ENCODE measurements at regions not wholly inside any gene's neighbourhood (a gene's known extent, or its start where the extent isn't known, plus 50 kb on each side); places are given as distances from the start of the nearest gene placed in this dataset.

GRCh38 chr2:147100406-147101035 is 744.3 kb upstream of the ACVR2A start:
- DNase-seq, result no peak

DNA sequence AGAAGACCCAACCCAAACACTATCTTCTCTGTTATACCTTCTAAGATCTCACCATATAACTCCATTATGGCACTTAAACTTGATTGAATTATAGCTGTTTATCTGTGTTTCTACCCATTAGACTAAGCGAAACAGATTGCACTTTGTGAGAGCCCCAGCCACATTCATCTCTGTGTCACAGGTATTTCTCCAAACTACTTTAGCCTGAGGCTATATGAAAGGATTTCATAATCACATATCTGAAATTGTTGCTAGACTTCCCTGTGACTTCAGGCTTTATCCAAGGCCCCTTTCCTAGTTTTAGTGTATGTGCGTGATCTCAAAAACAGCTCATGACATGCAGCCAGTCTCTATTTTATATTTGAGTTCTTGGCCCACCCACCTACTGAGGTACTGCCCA is 745.0 kb upstream of the ACVR2A start:
- DNase-seq, result no peak

DNA sequence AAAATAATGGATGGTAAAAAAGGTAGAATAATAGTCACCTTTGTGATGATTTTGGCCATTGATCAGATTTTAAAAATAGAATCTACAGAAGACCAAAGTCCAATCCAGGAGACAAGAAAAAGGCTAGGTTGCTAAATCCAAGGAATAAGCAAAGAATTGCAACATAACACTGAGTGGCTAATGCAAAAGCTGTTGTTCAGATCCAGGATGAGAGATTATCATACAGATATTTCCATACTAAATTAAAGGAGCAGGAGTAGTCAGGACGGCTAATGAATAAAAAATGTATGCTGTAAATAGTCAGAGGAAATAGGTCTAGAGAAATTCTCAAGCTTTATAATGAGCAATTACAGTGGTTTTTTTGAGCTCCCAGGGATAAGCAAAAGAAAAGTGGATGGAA is 745.9 kb upstream of the ACVR2A start:
- DNase-seq, result no peak

GRCh38 chr2:147097747-147098146 is 747.1 kb upstream of the ACVR2A start:
- no peak for DNase-seq

DNA sequence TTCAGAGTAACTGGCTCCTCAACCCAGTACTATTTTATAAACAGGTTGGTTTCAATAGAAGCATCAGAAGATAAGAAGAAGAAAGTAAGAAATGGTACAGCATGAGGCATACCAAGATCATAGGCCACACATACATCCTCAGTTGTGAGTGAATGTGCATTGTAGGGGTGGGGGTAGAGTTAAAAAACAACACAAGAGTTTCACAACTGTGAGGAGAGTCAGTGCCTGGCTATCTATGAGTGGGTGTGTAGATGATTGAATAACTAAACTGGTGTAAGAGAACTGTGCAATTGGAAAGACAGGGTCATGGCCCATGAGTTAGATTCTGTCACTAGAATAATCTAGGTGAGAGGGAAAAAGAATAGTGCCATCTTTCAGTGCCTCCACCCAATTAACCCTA is 748.2 kb upstream of the ACVR2A start:
- DNase-seq, result no peak

DNA sequence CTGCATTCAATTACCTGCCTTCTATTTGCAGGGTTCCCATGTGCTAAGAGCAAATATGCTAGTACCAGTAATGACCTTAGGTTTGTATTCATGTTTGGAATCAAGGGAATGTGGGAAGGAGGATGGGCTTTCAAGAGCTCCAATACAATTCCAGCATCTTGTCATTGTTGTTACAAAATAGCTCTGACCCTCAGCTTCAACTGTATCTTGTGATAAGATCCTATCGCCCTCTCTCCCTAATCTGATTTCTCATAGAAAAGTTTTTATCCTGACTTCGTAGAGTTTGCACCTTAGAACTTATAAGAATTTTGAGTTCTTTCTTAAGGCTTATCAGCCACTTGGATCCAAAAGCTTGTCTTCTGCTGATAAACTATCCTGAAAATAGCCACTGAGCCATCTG is 749.5 kb upstream of the ACVR2A start:
- DNase-seq, result no peak

DNA sequence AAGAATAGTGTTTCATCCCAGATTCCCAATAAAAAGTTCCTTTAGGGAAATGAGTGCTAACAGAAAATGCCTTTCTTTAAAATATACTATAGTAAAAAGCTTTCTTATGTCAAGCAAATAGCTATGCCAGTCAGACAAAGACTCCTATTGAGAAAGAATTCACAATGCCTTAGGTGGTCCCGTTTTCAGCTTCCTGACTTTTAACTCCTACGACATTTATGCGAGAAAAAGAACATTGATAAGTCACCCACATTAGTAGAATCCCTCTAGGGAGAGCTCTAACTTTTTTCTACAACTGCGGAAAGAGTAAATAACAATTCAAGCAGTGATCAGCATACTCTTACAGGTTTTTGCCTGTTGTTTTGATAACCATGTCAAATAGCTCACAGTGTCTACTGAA is 750.8 kb upstream of the ACVR2A start:
- no peak for DNase-seq

DNA sequence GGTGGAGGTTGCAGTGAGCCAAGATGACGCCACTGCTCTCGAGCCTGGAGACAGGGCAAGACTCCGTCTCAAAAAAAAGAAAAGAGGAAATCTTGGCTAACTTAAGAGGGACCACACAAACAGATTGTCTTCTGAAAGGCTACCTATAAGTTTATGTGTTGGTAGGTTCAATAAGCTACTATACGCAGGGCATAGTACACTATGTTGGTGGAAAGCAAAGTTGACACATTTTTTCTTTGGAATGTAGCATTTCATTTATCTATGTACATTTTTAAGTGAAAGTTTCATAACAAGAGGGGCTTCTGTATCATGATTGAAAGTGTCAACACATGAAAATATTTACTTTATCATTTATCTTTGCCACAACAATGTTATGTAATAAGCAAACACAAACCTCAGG is 752.6 kb upstream of the ACVR2A start:
- no peak for DNase-seq

GRCh38 chr2:147091448-147091847 is 753.4 kb upstream of the ACVR2A start:
- DNase-seq, result no peak

DNA sequence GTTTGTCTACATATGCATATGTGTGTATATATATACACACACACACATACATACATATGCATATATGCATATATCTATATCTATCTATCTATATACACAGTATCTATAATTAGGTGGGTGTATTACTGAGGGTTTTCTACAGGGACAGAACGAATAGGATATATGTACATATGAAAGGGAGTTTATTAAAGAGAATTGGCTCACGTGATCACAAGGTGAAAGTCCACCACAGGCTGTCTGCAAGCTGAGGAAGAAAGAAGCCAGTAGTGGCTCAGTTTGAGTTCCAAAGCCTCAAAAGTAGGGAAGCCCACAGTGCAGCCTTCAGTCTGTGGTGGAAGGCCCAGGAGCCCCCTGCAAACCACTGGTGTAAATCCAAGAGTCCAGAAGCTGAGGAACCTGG is 756.0 kb upstream of the ACVR2A start:
- DNase-seq, result no peak

GRCh38 chr2:147086715-147087114 is 758.1 kb upstream of the ACVR2A start:
- no peak for DNase-seq

GRCh38 chr2:147083664-147084063 is 761.2 kb upstream of the ACVR2A start:
- DNase-seq, result no peak

DNA sequence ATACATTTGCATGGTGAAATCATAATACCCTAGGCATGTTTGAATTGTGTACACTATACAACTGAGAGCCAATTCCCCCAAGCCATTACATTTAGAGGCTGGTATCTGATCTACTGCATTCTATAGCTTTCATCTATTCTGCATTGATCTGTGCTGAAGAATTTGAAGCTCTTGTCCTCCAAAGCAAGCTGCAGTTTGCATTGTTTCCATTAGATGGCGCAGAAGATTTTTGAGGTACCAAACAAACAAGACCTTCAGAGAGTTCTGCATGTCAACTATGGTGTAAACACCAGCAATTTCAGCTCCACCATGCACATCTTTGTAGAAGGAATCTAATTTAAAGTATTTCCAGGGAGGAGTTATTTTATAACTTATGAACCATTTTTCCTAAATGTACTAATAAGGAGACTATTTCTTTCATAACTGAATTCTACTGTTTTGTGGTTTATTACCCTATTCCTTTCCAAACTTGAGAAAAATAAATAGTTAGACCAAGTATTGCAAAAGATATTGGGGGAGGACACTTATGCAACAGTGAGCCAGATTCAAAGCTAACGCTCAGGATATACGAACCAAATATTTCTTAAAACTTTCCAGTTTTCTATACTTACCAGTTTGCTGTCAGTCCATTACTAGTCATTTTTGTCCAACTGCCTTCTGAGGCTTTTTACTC is 761.8 kb upstream of the ACVR2A start:
- peak in 3 of 5 experiments; percentile 16 to 82 (median 23) for DNase-seq

DNA sequence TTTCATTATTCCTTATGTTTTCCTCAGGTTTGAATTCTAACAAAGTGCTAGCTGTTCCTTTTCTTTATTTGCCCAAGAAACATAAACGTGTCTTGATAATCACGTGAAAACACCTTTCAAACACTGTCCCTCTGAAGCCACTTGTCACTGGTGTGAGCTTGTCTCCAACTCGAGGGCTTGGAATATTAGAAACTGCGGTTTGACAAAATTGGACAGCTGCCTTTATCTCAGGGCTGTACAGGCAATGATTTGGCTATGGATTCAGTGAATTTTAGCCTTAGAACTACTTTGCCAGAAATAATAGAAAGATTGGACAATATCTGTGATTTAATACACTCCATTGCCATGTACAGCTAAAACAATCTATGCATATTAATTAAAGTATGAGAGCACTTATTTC is 763.0 kb upstream of the ACVR2A start:
- DNase-seq, result no peak

DNA sequence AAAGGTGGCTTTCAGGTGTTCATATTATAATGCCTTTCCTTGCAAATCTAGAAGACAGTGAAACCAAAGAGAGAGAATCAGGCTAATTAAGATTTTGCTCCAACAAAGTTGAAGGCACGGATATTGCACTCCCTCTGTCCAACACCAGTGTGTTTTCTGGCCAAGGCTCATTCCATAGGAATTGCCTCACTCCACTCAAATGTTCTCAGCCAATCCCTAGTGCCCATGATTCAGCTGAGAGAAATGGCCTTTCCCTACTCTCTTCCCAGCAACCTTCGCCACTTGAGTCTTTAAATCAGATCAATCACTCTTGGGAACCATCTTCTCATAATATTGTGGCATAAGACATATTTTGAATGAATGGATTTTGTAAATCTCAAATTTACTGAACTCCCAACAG is 768.2 kb upstream of the ACVR2A start:
- no peak for DNase-seq

DNA sequence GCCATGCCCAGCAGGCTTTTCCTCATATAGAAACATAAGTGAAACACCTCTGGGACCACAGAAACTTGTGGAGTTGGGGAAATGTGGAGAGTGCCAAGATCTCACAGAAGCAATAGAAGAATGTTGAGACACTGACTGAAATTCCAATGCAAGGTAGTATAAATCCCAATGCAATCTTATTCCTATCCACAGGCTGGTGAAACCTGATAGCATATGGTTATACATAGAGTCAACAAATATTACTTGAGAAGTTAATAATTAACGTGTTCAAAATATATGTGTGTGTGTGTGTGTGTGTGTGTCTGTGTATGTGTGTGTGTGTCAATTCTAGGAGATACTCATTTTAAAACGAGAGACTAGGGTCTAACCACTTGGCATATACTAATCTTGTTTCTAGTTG is 776.8 kb upstream of the ACVR2A start:
- no peak for DNase-seq

DNA sequence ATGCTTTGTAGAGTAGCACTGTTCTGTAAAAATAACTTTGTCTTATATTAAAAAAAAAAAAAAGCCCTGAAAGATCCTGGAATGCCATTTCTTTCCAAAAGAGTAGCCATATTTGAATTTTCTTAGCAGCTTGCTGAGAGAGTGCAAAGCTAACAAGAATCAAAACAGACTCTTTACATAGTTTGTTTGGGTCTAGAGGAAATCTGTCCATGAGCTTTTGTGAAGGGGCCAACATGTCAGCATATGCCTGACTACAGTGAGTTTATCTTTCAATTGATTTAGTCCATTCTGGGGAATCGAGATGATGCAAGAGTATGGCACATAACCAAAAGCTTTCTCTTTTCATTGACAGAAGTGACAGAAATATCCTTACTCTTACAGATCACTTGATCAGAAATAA is 777.7 kb upstream of the ACVR2A start:
- DNase-seq, result no peak

GRCh38 chr2:147062073-147062472 is 782.8 kb upstream of the ACVR2A start:
- no peak for DNase-seq

GRCh38 chr2:147061269-147061668 is 783.6 kb upstream of the ACVR2A start:
- DNase-seq, result no peak

- DNase-seq, result no peak
Observed at GRCh38 chr2:147057892-147058490, 786.8 kb upstream of the ACVR2A start.

- DNase-seq, result no peak
Observed at GRCh38 chr2:147051814-147052213, 793.0 kb upstream of the ACVR2A start.

DNA sequence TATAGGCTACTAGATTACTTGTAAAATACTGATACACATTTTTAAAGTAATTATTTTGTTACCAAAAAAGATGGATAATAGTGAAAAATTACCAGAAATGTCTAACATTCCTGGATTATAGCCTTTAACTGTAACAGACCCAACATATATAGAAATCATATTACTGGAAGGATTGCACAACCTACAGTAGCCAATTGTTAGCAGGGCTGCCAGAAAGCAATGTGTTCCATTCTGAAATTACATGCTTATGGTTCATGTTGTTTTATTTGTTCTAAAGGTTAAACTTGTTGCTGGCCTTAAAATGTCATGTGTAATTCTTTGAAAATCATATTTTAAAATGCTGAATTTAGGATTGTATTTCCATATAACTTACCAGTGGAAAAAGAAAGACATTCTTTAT is 793.6 kb upstream of the ACVR2A start:
- DNase-seq, result no peak

DNA sequence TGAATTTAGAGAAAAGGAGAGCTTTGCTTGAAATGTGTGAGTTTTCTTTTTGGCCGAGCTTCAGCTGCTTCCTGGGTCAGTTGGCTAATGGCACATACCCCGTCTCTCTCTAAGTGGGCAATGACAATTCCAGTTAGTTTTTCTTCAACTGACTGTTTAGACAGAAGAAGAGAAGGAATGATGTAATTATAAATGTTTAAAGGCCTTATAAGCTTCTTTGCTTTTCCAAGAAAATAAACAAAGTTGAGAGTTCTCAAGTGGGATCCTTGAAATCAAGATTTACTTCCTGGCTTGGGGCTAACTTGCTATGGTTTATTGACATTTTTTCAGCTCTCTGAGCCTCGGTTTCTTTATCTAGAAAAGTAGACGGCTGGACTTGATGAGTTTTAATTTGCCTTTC is 794.9 kb upstream of the ACVR2A start:
- no peak for DNase-seq

GRCh38 chr2:147046473-147046872 is 798.4 kb upstream of the ACVR2A start:
- no peak for DNase-seq

GRCh38 chr2:147045113-147045512 is 799.7 kb upstream of the ACVR2A start:
- DNase-seq, result peak in 3 of 5 experiments; percentile 8 to 54 (median 28)

Data from T-helper 2 cell (primary cell).